Fibroblast of villous mesenchyme (primary cell): ENCODE measurements at regions not wholly inside any gene's neighbourhood (a gene's known extent, or its start where the extent isn't known, plus 50 kb on each side); places are given as distances from the start of the nearest gene placed in this dataset. TPM values are rescaled to one million over a fixed set of nuclear protein-coding genes. Genes with fewer than 3 reads are reported as not detected.

Source experiments
- DNase-seq: peaks from one replicate; pipeline ENCODE4 v3.0.0-alpha.2; 2010; ENCODE audit warnings: low read depth
- H3K4me3 ChIP-seq: 2 replicates; pipeline ENCODE4 v1.5.1; 2011; ENCODE audit warnings: low read depth, mild to moderate bottlenecking, low read length
- small RNA-seq: library from RNA; depleted of rRNA; stranded (forward); fragments of <200 nt; gene quantifications from one replicate; pipeline ENCODE3, GENCODE V24; 2012
- TF ChIP-seq, protein P1 (sequence below): IDR thresholded peaks from 2 replicates; pipeline ENCODE4 v1.5.1; 2012; ENCODE audit warnings: low read depth, mild to moderate bottlenecking, low read length; ENCODE audit not compliant: insufficient read depth

DNA sequence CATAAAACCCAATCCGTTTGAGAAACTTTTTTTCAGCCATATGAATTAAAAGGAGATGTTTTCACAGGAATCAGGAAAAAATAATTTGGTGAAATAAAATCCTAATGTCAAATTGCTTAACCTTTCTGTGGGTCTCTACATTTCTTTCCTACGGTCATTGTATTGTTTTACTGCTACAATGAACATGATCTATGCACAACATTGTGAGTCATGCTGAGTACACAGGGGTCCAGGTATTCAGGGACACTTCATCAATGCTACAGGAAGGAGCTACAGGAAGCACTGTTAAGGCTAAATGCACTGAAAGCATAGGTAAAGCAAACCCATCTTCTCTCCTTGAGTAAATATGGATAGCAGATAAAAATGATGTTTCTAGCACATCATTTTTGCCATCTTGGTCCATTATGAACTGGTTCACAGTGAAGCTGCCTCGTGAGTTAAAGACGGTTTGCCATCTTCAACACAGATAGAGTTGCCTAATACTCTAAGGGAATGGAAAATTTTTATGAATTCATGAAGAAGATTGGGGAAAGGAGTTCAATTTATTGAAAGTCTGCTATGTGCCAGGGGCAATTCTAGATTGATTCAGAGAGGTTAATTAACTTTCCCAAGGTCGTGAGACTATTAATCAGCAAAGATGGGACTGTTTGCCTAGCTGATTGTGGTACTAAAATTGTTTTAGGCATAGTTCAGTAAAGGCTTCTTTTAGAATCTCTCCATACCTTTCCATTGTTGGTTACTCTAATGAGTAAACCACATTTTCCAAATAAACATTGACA, 85.5 kb downstream of the DIRAS2 start:
- DNase-seq: no peak
- H3K4me3 ChIP-seq: no peak overlapping the region
- TF ChIP-seq, protein P1, sequence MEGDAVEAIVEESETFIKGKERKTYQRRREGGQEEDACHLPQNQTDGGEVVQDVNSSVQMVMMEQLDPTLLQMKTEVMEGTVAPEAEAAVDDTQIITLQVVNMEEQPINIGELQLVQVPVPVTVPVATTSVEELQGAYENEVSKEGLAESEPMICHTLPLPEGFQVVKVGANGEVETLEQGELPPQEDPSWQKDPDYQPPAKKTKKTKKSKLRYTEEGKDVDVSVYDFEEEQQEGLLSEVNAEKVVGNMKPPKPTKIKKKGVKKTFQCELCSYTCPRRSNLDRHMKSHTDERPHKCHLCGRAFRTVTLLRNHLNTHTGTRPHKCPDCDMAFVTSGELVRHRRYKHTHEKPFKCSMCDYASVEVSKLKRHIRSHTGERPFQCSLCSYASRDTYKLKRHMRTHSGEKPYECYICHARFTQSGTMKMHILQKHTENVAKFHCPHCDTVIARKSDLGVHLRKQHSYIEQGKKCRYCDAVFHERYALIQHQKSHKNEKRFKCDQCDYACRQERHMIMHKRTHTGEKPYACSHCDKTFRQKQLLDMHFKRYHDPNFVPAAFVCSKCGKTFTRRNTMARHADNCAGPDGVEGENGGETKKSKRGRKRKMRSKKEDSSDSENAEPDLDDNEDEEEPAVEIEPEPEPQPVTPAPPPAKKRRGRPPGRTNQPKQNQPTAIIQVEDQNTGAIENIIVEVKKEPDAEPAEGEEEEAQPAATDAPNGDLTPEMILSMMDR: no peak

DNA sequence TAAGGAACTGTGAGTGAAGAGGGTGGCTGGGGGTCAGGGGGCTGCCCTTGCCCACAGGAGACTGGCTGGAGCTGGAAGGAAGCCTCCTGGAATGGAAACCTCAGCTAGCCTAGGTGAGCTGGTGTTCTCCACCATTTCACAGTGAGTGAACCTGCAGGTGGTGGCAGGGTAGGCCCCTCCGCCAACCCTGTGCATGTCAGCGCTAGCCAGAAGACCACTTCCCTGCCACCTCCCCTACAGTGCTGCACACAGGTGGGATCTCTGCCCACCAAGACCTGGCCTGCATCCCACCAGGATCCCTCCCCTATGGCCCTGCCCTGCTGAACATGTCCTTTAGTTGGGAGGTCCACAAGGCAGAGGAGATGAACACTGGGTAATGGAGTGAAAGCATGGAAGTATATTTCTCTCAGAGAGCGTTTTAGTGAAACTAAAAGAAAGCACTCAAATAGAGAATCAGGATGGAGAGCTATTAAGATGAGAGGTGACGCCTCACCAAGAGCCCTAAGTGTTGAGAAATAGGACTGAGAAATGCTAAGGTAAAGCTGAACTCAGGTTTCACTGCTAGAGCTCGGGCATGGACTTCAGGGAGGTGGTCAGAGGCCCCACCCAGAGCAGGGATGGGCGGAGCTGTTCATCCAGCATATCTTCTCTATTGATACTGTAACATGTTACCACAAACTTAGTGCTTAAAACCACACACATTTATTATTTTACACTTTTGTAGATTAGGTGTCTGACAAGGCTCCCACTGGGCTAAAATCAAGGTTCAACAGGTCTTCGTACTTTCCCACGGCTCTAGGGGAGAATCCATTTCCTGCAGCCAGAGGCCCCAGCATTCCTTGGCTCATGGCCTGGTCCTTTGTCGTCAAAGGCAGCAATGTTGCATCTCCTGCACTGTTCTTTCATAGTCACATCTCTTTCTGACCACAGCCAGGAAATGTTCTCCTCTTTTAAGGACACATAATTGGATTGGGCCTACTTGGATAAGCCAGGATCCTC, 83.2 kb downstream of the DIRAS2 start:
- DNase-seq: no peak
- no peak overlapping the region for H3K4me3 ChIP-seq
- TF ChIP-seq, protein P1: no peak

Small RNA genes in the stretch of these regions (small RNA-seq; reads per million reads assigned to genes)
- gene AL161629.2: not detected
- not detected for gene MIR4290
